Neuronal stem cell (in vitro differentiated cells): ENCODE measurements at regions not wholly inside any gene's neighbourhood (a gene's known extent, or its start where the extent isn't known, plus 50 kb on each side); places are given as distances from the start of the nearest gene placed in this dataset.
A peak's percentile ranks its signal among the peaks of the same experiment; 100 is the strongest.
"Not testable (repeated sequence)": the region's sequence is repeated elsewhere in the genome, so short reads cannot be mapped to it uniquely, and the experiment has no call there.

Experiments
- DNase-seq: peaks from one replicate; pipeline ENCODE4 v3.0.0-alpha.2; 2013; ENCODE audit warnings: low spot score
- H2AFZ ChIP-seq: one replicate; pipeline ENCODE4 v1.6.1; 2013; ENCODE audit warnings: mild to moderate bottlenecking, low read length, inconsistent platforms
- H2AK5ac ChIP-seq: 2 replicates; pipeline ENCODE4 v1.6.1; 2013; ENCODE audit warnings: low read depth, mild to moderate bottlenecking, inconsistent platforms, low read length, moderate library complexity, mixed read lengths
- H2BK120ac ChIP-seq: 2 replicates; pipeline ENCODE4 v1.6.1; 2013; ENCODE audit warnings: low read depth, mild to moderate bottlenecking, inconsistent platforms, low read length, moderate library complexity, mixed read lengths
- H2BK12ac ChIP-seq: one replicate; pipeline ENCODE4 v1.6.1; 2013; ENCODE audit warnings: low read length, inconsistent platforms
- H2BK15ac ChIP-seq: 2 replicates; pipeline ENCODE4 v1.6.1; 2013; ENCODE audit warnings: mild to moderate bottlenecking, low read length, inconsistent platforms, mixed read lengths
- H2BK5ac ChIP-seq: one replicate; pipeline ENCODE4 v1.6.1; 2013; ENCODE audit warnings: inconsistent platforms, mild to moderate bottlenecking, low read length, moderate library complexity
- H3K14ac ChIP-seq: one replicate; pipeline ENCODE4 v1.6.1; 2013; ENCODE audit warnings: low read length, inconsistent platforms
- H3K18ac ChIP-seq: 2 replicates; pipeline ENCODE4 v1.6.1; 2013; ENCODE audit warnings: low read length, inconsistent platforms
- H3K23ac ChIP-seq: 2 replicates; pipeline ENCODE4 v1.6.1; 2013; ENCODE audit warnings: low read depth, mild to moderate bottlenecking, mixed read lengths, low read length, inconsistent platforms; ENCODE audit not compliant: poor library complexity
- H3K27ac ChIP-seq: replicated peaks from 3 replicates; pipeline ENCODE4 v1.5.1; 2013; ENCODE audit warnings: low read length, inconsistent platforms
- H3K27me3 ChIP-seq, 3 experiments: 2 replicates each; pipeline ENCODE4 v1.6.1; 2013; ENCODE audit warnings: low read length in 3 of 3, mild to moderate bottlenecking in 2 of 3, inconsistent platforms in 1 of 3, low read depth in 1 of 3, mixed read lengths in 1 of 3, moderate library complexity in 1 of 3; ENCODE audit not compliant: control insufficient read depth in 3 of 3, insufficient read depth in 3 of 3
- H3K36me3 ChIP-seq, 2 donors: replicated peaks in 1 of 2; 2 replicates each; pipeline ENCODE4 v1.6.1; 2013; ENCODE audit warnings: low read length in 2 of 2; ENCODE audit not compliant: control insufficient read depth in 2 of 2, insufficient read depth in 2 of 2
- H3K4ac ChIP-seq: 2 replicates; pipeline ENCODE4 v1.6.1; 2013; ENCODE audit warnings: inconsistent platforms, mild to moderate bottlenecking, low read length, moderate library complexity
- H3K4me1 ChIP-seq, 2 donors: 1 replicate in 1 of 2; 2 replicates in 1 of 2; pipeline ENCODE4 v1.6.1; 2013; ENCODE audit warnings: low read length in 2 of 2, low read depth in 1 of 2; ENCODE audit not compliant: control insufficient read depth in 2 of 2, insufficient read depth in 1 of 2
- H3K4me2 ChIP-seq: one replicate; pipeline ENCODE4 v1.6.1; 2013; ENCODE audit warnings: mild to moderate bottlenecking, low read length, inconsistent platforms; ENCODE audit not compliant: insufficient read depth, poor library complexity, severe bottlenecking
- H3K4me3 ChIP-seq, 2 donors: 2 replicates each; pipeline ENCODE4 v1.5.1; 2013; ENCODE audit warnings: low read length in 2 of 2, mild to moderate bottlenecking in 2 of 2, inconsistent platforms in 1 of 2, moderate library complexity in 1 of 2
- H3K79me1 ChIP-seq: one replicate; pipeline ENCODE4 v1.6.1; 2013; ENCODE audit warnings: low read depth, mild to moderate bottlenecking, inconsistent platforms, low read length, moderate library complexity
- H3K9ac ChIP-seq: one replicate; pipeline ENCODE4 v1.6.1; 2013; ENCODE audit warnings: mild to moderate bottlenecking, low read depth, low read length, inconsistent platforms; ENCODE audit not compliant: poor library complexity
- H3K9me3 ChIP-seq, 2 donors: replicated peaks in 1 of 2; 2 replicates each; pipeline versions ENCODE3 to v1.6.1; 2013; ENCODE audit warnings: low read length in 2 of 2, mild to moderate bottlenecking in 2 of 2, inconsistent platforms in 1 of 2, low read depth in 1 of 2, mixed read lengths in 1 of 2, moderate library complexity in 1 of 2; ENCODE audit not compliant: control insufficient read depth in 2 of 2, insufficient read depth in 1 of 2
- H4K8ac ChIP-seq: one replicate; pipeline ENCODE4 v1.6.1; 2013; ENCODE audit warnings: low read depth, mild to moderate bottlenecking, inconsistent platforms, low read length, moderate library complexity
- H4K91ac ChIP-seq: one replicate; pipeline ENCODE4 v1.6.1; 2013; ENCODE audit warnings: low read length, low read depth, mild to moderate bottlenecking, inconsistent platforms; ENCODE audit not compliant: poor library complexity
- WGBS, 2 donors: extraction: QIAGEN DNeasy Blood & Tissue Kit; methylation state at CpG; one replicate each; pipeline ENCODE4 v1.1.7; 2013; ENCODE audit warnings: missing lambda C conversion rate in 2 of 2, mixed read lengths in 1 of 2; ENCODE audit not compliant: insufficient read length in 2 of 2, insufficient replicate concordance in 1 of 2; ENCODE audit errors: extremely low coverage in 2 of 2; 5-methylcytosine and 5-hydroxymethylcytosine counted together

DNA sequence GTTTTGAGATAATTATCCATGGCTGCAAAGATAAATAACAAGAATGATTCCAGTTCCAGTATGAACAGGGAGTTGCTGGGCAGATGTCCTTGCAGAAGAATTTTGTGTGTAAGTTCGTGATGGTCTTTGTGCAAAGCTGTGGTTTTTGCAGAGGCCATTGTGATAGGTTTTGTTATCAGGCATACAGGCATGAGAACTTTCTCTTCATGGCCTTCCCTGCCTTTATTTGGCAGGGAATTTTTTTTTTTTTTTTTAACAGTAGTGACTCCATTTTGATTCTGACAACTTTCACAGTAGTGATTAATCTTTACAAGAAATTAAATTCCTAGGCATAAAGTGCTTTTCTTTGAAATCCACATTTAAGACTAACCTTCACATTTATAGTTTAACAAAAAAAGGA, 1999.5 kb upstream of the CDH6 start:
- no peak overlapping the region for H3K4me3 ChIP-seq
- no peaks in the 10 kb centered on the region for H3K36me3 ChIP-seq
- H3K27me3 ChIP-seq = no peaks in the 10 kb centered on the region
- no peak overlapping the region for H4K91ac ChIP-seq
- peaks cover 0 to 2% of the 10 kb centered on the region in 2 donors for H3K4me1 ChIP-seq
- no peaks in the 10 kb centered on the region for H3K9me3 ChIP-seq
- no peak for DNase-seq
- H3K79me1 ChIP-seq = no peaks in the 10 kb centered on the region
- H3K4me2 ChIP-seq = no peak overlapping the region
- H2BK5ac ChIP-seq = no peak overlapping the region
- no peak overlapping the region for H3K18ac ChIP-seq
- H2AFZ ChIP-seq = peak overlapping the region; percentile 77
- no CpG with 5 or more reads among the region's 1 CpG for WGBS, 2 donors
- no peak overlapping the region for H3K4ac ChIP-seq
- no peak overlapping the region for H2BK15ac ChIP-seq
- no peak overlapping the region for H3K14ac ChIP-seq
- no peak overlapping the region for H3K23ac ChIP-seq
- no peak overlapping the region for H2BK120ac ChIP-seq
- H4K8ac ChIP-seq = no peak overlapping the region
- no peak overlapping the region for H3K9ac ChIP-seq
- no peak overlapping the region for H3K27ac ChIP-seq
- H2AK5ac ChIP-seq = no peak overlapping the region
- no peak overlapping the region for H2BK12ac ChIP-seq

DNA sequence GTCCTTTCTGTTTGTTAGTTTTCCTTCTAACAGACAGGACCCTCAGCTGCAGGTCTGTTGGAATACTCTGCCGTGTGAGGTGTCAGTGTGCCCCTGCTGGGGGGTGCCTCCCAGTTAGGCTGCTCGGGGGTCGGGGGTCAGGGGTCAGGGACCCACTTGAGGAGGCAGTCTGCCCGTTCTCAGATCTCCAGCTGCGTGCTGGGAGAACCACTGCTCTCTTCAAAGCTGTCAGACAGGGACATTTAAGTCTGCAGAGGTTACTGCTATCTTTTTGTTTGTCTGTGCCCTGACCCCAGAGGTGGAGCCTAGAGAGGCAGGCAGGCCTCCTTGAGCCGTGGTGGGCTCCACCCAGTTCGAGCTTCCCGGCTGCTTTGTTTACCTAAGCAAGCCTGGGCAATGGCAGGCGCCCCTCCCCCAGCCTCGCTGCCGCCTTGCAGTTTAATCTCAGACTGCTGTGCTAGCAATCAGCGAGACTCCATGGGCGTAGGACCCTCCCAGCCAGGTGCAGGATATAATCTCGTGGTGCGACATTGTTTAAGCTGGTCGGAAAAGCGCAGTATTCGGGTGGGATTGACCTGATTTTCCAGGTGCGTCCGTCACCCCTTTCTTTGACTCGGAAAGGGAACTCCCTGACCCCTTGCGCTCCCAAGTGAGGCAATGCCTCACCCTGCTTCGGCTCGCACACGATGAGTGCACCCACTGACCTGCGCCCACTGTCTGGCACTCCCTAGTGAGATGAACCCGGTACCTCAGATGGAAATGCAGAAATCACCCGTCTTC, 2002.0 kb upstream of the CDH6 start:
- not testable (repeated sequence) for H3K27ac ChIP-seq, H3K4me1 ChIP-seq, H3K14ac ChIP-seq, H4K91ac ChIP-seq, H3K9ac ChIP-seq, H2BK5ac ChIP-seq, H2AFZ ChIP-seq, H2BK120ac ChIP-seq, H2BK15ac ChIP-seq, H2AK5ac ChIP-seq, H3K18ac ChIP-seq, H3K4ac ChIP-seq, H4K8ac ChIP-seq, H3K23ac ChIP-seq, H3K27me3 ChIP-seq, H3K4me3 ChIP-seq, H3K9me3 ChIP-seq, H3K36me3 ChIP-seq, DNase-seq, H3K4me2 ChIP-seq, H3K79me1 ChIP-seq, H2BK12ac ChIP-seq
- WGBS, 2 donors = no CpG with 5 or more reads among the region's 28 CpGs

DNA sequence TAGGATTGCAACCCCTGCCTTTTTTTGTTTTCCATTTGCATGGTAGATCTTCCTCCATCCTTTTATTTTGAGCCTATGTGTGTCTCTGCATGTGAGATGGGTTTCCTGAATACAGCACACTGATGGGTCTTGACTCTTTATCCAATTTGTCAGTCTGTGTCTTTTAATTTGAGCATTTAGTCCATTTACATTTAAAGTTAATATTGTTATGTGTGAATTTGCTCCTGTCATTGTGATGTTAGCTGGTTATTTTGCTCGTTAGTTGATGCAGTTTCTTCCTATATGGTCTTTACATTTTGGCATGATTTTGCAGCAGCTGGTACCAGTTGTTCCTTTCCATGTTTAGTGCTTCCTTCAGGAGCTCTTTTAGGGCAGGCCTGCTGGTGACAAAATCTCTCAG, 2003.1 kb upstream of the CDH6 start:
- not testable (repeated sequence) for H3K18ac ChIP-seq, H2BK5ac ChIP-seq, H3K4me2 ChIP-seq, H2BK12ac ChIP-seq, H3K4me1 ChIP-seq, H3K79me1 ChIP-seq, DNase-seq, H2BK120ac ChIP-seq, H2BK15ac ChIP-seq, H4K8ac ChIP-seq, H3K23ac ChIP-seq, H2AK5ac ChIP-seq, H3K4ac ChIP-seq, H3K27ac ChIP-seq, H3K9ac ChIP-seq, H2AFZ ChIP-seq, H3K36me3 ChIP-seq, H3K4me3 ChIP-seq, H3K27me3 ChIP-seq, H4K91ac ChIP-seq, H3K9me3 ChIP-seq, H3K14ac ChIP-seq
- no CpG with 5 or more reads among the region's 1 CpG for whole genome bisulfite sequencing, 2 donors

DNA sequence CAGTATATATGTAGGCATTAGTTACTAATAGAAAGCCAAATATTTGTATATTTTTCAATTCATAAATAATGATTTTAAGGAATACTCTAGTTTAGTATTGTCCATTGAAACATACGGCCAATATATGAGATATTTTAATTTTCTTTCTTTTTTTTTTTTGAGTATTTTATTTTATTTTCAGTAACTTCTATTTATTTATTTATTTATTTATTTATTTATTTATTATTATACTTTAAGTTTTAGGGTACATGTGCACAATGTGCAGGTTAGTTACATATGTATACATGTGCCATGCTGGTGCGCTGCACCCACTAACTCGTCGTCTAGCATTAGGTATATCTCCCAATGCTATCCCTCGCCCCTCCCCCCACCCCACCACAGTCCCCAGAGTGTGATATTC, 2007.1 kb upstream of the CDH6 start:
- H3K36me3 ChIP-seq, H2BK120ac ChIP-seq, H3K79me1 ChIP-seq, DNase-seq, H3K18ac ChIP-seq, H2BK5ac ChIP-seq, H4K91ac ChIP-seq, H3K4me3 ChIP-seq, H3K4ac ChIP-seq, H2AK5ac ChIP-seq, H3K27me3 ChIP-seq, H3K4me2 ChIP-seq, H2BK15ac ChIP-seq, H3K14ac ChIP-seq, H3K9me3 ChIP-seq, H2BK12ac ChIP-seq, H4K8ac ChIP-seq, H3K23ac ChIP-seq, H3K4me1 ChIP-seq, H3K9ac ChIP-seq, H3K27ac ChIP-seq, H2AFZ ChIP-seq: not testable (repeated sequence)
- WGBS, 2 donors = no CpG with 5 or more reads among the region's 5 CpGs
